ENCODE measurements at regions not wholly inside any gene's neighbourhood (a gene's known extent, or its start where the extent isn't known, plus 50 kb on each side); places are given as distances from the start of the nearest gene placed in this dataset.
A peak's percentile ranks its signal among the peaks of the same experiment; 100 is the strongest.

DNA sequence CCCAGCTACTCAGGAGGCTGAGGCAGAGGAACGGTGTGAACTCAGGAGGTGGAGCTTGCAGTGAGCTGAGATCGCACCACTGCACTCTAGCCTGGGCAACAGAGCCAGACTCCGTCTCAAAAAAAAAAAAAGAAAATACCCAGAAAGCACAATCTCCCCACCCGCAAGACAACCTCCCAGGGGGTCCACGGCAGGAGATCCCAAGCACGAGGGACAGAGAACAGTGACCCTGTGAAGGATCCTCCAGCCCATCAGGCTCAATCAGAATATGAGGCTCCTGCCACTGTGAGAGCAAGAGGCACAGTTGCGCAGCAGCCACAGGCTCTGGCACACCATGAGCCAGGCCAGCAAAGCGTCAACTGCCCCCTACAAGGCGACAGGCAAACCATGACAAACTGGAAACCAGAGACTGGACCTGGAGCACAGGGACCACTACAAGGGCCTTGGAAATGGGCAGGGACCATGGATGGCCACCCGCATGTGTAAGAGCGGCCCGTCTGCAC, 164.8 kb upstream of the GRK3 start:
- 94 to 99% (median 96%) methylated on average over 11 to 12 of the region's 12 CpGs for WGBS, 3 donors
- FAIRE-seq (no peak), DNase-seq (no peak)
- no peaks in the 10 kb centered on the region for H3K27me3 ChIP-seq (ENCODE audit: control insufficient read depth in 3 of 3, insufficient read depth in 3 of 3, low read length in 3 of 3)
- H3K36me3 ChIP-seq (ENCODE audit: control insufficient read depth in 3 of 3, insufficient read depth in 2 of 3, low read depth in 1 of 3, low read length in 3 of 3), result peaks cover 0 to 2% (median 0%) of the 10 kb centered on the region in 3 donors
- peaks cover 0 to 11% (median 7%) of the 10 kb centered on the region in 3 donors for H3K4me1 ChIP-seq (ENCODE audit: control insufficient read depth in 3 of 3, insufficient read depth in 2 of 3, low read depth in 1 of 3, low read length in 2 of 3)
- H3K9me3 ChIP-seq (ENCODE audit: control insufficient read depth in 2 of 2, insufficient read depth in 1 of 2, low read depth in 1 of 2, low read length in 1 of 2), result no peaks in the 10 kb centered on the region
- H3K4me3 ChIP-seq (ENCODE audit: low read depth in 1 of 3, low read length in 3 of 3), result no peak overlapping the region
- no peak overlapping the region for H3K27ac ChIP-seq (ENCODE audit: low read depth in 1 of 3, low read length in 2 of 3)

DNA sequence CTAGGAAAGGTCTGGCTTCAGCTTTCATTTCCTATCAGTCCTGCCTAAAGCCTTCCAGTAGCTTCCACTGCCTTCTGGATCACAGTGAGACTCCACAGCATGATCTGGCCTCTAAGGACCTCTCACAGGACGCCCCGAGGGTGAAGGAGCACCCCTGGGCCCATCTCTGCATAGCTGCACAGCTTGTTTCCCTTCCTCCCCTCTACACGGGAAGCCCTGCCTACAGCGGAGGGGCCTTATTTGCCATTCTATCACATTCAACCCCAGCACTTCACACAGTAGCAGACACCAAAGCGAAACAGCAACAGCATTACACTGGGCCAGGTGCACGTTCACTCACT, 162.3 kb upstream of the GRK3 start:
- Histone ChIP-seq H3K27ac (ENCODE audit: low read depth in 1 of 3, low read length in 2 of 3) (no peak overlapping the region), H3K9me3 (ENCODE audit: control insufficient read depth in 2 of 2, insufficient read depth in 1 of 2, low read depth in 1 of 2, low read length in 1 of 2) (no peaks in the 10 kb centered on the region), H3K4me1 (ENCODE audit: control insufficient read depth in 3 of 3, insufficient read depth in 2 of 3, low read depth in 1 of 3, low read length in 2 of 3) (peaks cover 0 to 15% (median 7%) of the 10 kb centered on the region in 3 donors), H3K36me3 (ENCODE audit: control insufficient read depth in 3 of 3, insufficient read depth in 2 of 3, low read depth in 1 of 3, low read length in 3 of 3) (peaks cover 0 to 2% (median 0%) of the 10 kb centered on the region in 3 donors), H3K27me3 (ENCODE audit: control insufficient read depth in 3 of 3, insufficient read depth in 3 of 3, low read length in 3 of 3) (no peaks in the 10 kb centered on the region), H3K4me3 (ENCODE audit: low read depth in 1 of 3, low read length in 3 of 3) (peak overlapping the region in 1 of 3 donors; percentile 8)
- WGBS, 3 donors, result 62 to 81% (median 76%) methylated on average over 6 of the region's 6 CpGs
- DNase-seq (no peak), FAIRE-seq (no peak)

DNA sequence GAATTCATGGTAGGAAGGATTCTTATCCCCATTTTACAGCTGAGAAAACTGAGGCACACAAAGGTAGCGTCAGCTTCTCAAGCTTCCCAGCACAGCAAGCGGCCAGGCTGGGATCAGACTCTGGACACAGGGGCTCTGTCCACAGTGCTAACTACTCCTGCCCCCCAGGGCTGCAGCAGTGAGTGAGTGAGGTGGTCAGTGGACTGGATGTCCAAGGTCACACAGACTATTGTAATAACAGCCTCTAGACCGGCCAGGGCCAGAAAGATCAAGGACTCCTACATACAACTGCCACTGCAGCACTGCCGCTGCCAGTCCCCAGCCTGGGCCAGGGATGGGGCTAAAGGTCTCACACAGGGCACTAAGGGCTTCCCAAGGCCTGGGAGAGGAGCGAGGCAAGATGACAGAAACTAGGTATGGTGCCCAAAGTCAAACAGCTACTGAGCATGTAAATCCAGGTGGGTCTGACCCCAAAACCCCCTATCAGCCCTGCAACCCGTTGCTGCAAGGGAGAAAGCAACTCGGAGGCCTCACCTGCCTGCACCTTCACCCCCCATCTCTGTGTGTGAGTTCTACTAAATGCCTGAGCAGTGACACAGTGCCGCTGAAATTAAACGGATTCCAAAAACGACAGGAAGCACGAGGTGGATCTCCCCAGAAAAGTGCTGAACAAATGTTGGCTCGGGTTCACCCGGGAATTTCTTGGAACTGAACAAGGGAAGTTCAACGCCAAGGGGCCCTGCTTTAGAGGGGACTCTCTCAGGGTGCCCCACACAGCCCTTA, 161.8 kb upstream of the GRK3 start:
- no peaks in the 10 kb centered on the region for H3K9me3 ChIP-seq (ENCODE audit: control insufficient read depth in 2 of 2, insufficient read depth in 1 of 2, low read depth in 1 of 2, low read length in 1 of 2)
- H3K27me3 ChIP-seq (ENCODE audit: control insufficient read depth in 3 of 3, insufficient read depth in 3 of 3, low read length in 3 of 3), result no peaks in the 10 kb centered on the region
- FAIRE-seq (no peak), DNase-seq (peak; percentile 36 to 37)
- 24 to 45% (median 38%) methylated on average over 14 of the region's 14 CpGs for WGBS, 3 donors
- H3K4me3 ChIP-seq (ENCODE audit: low read depth in 1 of 3, low read length in 3 of 3), result peak overlapping the region in 1 of 3 donors; percentile 79
- H3K4me1 ChIP-seq (ENCODE audit: control insufficient read depth in 3 of 3, insufficient read depth in 2 of 3, low read depth in 1 of 3, low read length in 2 of 3), result peaks cover 0 to 15% (median 7%) of the 10 kb centered on the region in 3 donors
- peaks cover 0 to 2% (median 0%) of the 10 kb centered on the region in 3 donors for H3K36me3 ChIP-seq (ENCODE audit: control insufficient read depth in 3 of 3, insufficient read depth in 2 of 3, low read depth in 1 of 3, low read length in 3 of 3)
- H3K27ac ChIP-seq (ENCODE audit: low read depth in 1 of 3, low read length in 2 of 3), result peak overlapping the region; percentile 6 to 69 (median 13)

DNA sequence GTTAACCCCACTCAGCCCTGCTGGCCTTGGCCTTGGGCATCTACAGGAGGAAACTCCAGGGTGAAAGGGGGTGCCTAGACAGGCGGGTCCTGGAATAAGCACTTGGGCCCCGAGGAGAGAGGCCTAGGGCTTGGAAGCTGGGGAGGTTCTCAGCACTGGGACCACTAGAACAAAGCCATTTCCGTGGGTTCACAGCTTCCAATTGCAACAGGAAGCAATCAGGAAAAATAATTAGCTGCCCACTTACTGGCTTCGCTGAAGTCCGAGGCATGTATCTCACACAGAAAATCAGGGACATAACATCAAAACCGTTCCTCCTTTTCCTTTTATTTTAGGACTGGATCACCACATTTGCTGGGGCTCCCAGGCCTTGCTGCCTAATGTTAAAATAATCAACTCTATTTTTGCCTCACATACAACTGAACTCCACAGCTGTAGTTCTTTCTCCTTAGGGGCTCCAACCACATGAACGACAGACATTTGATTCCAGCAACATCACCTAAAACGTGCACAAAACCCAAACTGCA, 161.1 kb upstream of the GRK3 start:
- peak; percentile 16 to 32 for DNase-seq
- FAIRE-seq, result no peak
- H3K4me1 ChIP-seq (ENCODE audit: control insufficient read depth in 3 of 3, insufficient read depth in 2 of 3, low read depth in 1 of 3, low read length in 2 of 3), result peaks cover 0 to 15% (median 7%) of the 10 kb centered on the region in 3 donors
- 11 to 25% (median 24%) methylated on average over 8 of the region's 8 CpGs for WGBS, 3 donors
- no peaks in the 10 kb centered on the region for H3K27me3 ChIP-seq (ENCODE audit: control insufficient read depth in 3 of 3, insufficient read depth in 3 of 3, low read length in 3 of 3)
- peak overlapping the region; percentile 6 to 69 (median 13) for H3K27ac ChIP-seq (ENCODE audit: low read depth in 1 of 3, low read length in 2 of 3)
- H3K4me3 ChIP-seq (ENCODE audit: low read depth in 1 of 3, low read length in 3 of 3), result peak overlapping the region in 2 of 3 donors; percentile 51 to 79
- H3K36me3 ChIP-seq (ENCODE audit: control insufficient read depth in 3 of 3, insufficient read depth in 2 of 3, low read depth in 1 of 3, low read length in 3 of 3), result peaks cover 0 to 2% (median 0%) of the 10 kb centered on the region in 3 donors
- H3K9me3 ChIP-seq (ENCODE audit: control insufficient read depth in 2 of 2, insufficient read depth in 1 of 2, low read depth in 1 of 2, low read length in 1 of 2), result no peaks in the 10 kb centered on the region

DNA sequence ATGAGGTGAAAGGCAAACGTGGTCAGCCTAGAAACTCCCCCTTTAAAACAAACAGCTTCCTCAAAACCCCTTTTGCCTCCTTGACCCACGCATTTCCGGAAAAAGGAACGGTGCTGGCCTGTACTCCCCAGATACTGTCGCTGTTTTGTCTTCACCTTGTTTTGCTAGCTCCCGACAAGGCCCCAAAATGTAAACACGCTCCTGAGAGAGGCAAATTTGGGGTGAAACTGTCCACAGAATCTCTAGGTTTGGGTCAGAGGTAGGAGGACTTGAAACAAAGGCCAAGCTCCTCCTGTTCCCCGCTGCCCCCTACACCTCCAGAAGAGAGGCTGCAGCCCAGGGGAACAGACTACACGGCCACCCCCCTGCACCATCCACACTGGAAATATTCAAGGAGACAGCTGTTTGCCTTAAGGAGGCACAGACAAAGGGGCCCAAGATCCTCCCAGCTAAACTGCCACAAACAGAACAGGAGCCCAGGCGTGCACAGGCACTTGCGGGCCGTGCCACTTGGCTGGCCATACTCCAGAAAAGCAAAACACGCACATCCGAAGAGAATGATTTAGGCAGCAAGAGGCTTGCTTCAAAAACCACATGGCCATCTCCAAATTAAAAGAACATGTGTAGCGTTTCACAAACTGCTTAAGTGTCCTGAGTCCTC, 160.5 kb upstream of the GRK3 start:
- Histone ChIP-seq H3K9me3 (ENCODE audit: control insufficient read depth in 2 of 2, insufficient read depth in 1 of 2, low read depth in 1 of 2, low read length in 1 of 2) (no peaks in the 10 kb centered on the region), H3K4me3 (ENCODE audit: low read depth in 1 of 3, low read length in 3 of 3) (peak overlapping the region; percentile 51 to 79 (median 73)), H3K36me3 (ENCODE audit: control insufficient read depth in 3 of 3, insufficient read depth in 2 of 3, low read depth in 1 of 3, low read length in 3 of 3) (peaks cover 0 to 2% (median 0%) of the 10 kb centered on the region in 3 donors), H3K4me1 (ENCODE audit: control insufficient read depth in 3 of 3, insufficient read depth in 2 of 3, low read depth in 1 of 3, low read length in 2 of 3) (peaks cover 0 to 15% (median 7%) of the 10 kb centered on the region in 3 donors), H3K27ac (ENCODE audit: low read depth in 1 of 3, low read length in 2 of 3) (peak overlapping the region in 1 of 3 donors; percentile 69), H3K27me3 (ENCODE audit: control insufficient read depth in 3 of 3, insufficient read depth in 3 of 3, low read length in 3 of 3) (no peaks in the 10 kb centered on the region)
- 8 to 17% (median 9%) methylated on average over 15 of the region's 15 CpGs for WGBS, 3 donors
- DNase-seq (peak; percentile 33 to 48), FAIRE-seq (no peak)

DNA sequence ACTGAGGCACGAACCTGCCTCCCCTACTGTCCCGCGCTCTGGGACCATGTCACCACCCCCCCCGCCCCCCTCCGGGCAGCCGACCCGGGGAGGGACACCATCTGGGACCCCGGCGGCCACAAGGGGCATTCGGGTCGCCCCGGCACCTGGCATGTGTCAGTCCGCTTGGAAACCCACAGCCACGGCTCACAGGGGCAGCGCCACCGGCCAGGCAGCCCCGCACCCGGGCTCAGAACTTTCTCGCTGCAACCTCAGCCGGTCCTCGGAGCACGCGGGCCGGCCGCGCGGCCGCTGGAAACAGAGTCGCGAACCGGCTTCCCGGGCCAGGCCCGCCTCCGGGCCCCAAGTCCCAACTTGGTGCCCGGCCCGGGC, 159.9 kb upstream of the GRK3 start:
- DNase-seq (peak in 1 of 2 donors; percentile 59), FAIRE-seq (no peak)
- Histone ChIP-seq H3K27me3 (ENCODE audit: control insufficient read depth in 3 of 3, insufficient read depth in 3 of 3, low read length in 3 of 3) (no peaks in the 10 kb centered on the region), H3K4me3 (ENCODE audit: low read depth in 1 of 3, low read length in 3 of 3) (peak overlapping the region; percentile 51 to 79 (median 73)), H3K27ac (ENCODE audit: low read depth in 1 of 3, low read length in 2 of 3) (peak overlapping the region in 2 of 3 donors; percentile 15 to 69), H3K9me3 (ENCODE audit: control insufficient read depth in 2 of 2, insufficient read depth in 1 of 2, low read depth in 1 of 2, low read length in 1 of 2) (no peaks in the 10 kb centered on the region), H3K4me1 (ENCODE audit: control insufficient read depth in 3 of 3, insufficient read depth in 2 of 3, low read depth in 1 of 3, low read length in 2 of 3) (peaks cover 0 to 15% (median 7%) of the 10 kb centered on the region in 3 donors), H3K36me3 (ENCODE audit: control insufficient read depth in 3 of 3, insufficient read depth in 2 of 3, low read depth in 1 of 3, low read length in 3 of 3) (peaks cover 0 to 2% (median 0%) of the 10 kb centered on the region in 3 donors)
- 0 to 1% (median 0%) methylated on average over 19 to 36 of the region's 36 CpGs for WGBS, 3 donors

DNA sequence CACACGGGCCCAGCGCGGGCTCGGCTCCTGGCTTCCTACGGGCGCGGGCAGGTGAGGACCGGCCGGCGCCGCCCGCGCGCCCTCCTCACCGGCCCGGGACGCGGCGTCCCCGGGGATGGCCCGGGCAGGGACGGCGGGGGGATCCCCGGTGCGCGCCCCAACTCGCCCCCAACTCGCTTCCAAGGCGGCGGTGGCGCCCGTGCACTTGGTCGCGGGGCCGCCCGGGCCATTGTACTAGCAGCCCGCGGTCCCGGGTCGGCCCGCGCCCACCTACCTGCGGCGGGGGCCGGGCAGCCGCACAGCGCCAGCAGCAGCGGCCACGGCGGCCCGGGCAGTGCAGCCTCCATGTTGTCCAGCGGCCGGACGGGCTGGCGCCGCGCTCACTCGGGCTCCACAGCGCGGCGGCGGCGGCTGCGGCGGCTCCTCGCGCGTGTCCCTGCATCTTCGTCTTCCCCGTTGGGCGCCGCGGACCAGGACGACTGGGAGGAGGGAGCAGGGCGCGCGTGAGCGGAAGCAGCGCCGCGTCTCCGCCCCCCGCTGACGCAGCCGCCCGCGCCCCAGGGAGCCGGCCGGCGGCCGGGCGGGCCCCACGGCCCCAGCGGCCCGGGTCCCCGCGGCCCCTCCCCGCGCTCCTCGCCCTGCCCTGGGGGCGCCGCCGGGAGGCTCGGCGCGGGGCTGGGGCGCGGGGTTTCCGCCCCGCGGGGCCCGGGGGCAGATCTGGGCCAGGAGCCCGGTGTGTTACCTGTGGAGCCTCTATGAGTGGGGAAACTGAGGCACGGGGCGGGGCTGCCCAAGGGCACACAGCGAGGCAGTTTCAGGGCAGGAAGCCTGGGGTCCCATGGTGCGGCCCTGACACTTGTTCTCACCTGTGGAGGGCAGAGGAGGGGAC, 159.3 kb upstream of the GRK3 start:
- DNase-seq (peak; percentile 78 to 88), FAIRE-seq (no peak)
- H3K4me3 ChIP-seq (ENCODE audit: low read depth in 1 of 3, low read length in 3 of 3), result peak overlapping the region; percentile 51 to 79 (median 73)
- H3K27ac ChIP-seq (ENCODE audit: low read depth in 1 of 3, low read length in 2 of 3), result peak overlapping the region; percentile 42 to 91 (median 85)
- no peaks in the 10 kb centered on the region for H3K9me3 ChIP-seq (ENCODE audit: control insufficient read depth in 2 of 2, insufficient read depth in 1 of 2, low read depth in 1 of 2, low read length in 1 of 2)
- 0 to 1% (median 0%) methylated on average over 62 to 117 of the region's 117 CpGs for WGBS, 3 donors
- peaks cover 0 to 2% (median 0%) of the 10 kb centered on the region in 3 donors for H3K36me3 ChIP-seq (ENCODE audit: control insufficient read depth in 3 of 3, insufficient read depth in 2 of 3, low read depth in 1 of 3, low read length in 3 of 3)
- H3K27me3 ChIP-seq (ENCODE audit: control insufficient read depth in 3 of 3, insufficient read depth in 3 of 3, low read length in 3 of 3), result no peaks in the 10 kb centered on the region
- H3K4me1 ChIP-seq (ENCODE audit: control insufficient read depth in 3 of 3, insufficient read depth in 2 of 3, low read depth in 1 of 3, low read length in 2 of 3), result peaks cover 0 to 15% (median 7%) of the 10 kb centered on the region in 3 donors
